DND-41 (cell line): ENCODE measurements at regions not wholly inside any gene's neighbourhood (a gene's known extent, or its start where the extent isn't known, plus 50 kb on each side); places are given as distances from the start of the nearest gene placed in this dataset.

Experiments
- ATAC-seq: fragments of 200-7000 bp; cut with Tn5 transposase; 3 replicates; pipeline ENCODE4 v1.9.1; 2021; ENCODE audit warnings: low read depth; ENCODE audit not compliant: insufficient read depth
- DNase-seq: peaks from one replicate; pipeline ENCODE4 v3.0.0-alpha.2; 2020
- H2AFZ ChIP-seq: 2 replicates; pipeline ENCODE4 v1.6.0; 2012; ENCODE audit warnings: low read depth, low read length
- H3K27ac ChIP-seq: 2 replicates; pipeline ENCODE4 v1.5.1; 2012; ENCODE audit warnings: low read length, inconsistent platforms
- H3K27me3 ChIP-seq: fragments of 200-600 bp; sonication (generic); 2 replicates; pipeline ENCODE4 v1.6.0; 2012; ENCODE audit warnings: low read length, mild to moderate bottlenecking, inconsistent platforms; ENCODE audit not compliant: insufficient read depth, poor library complexity
- H3K36me3 ChIP-seq: 2 replicates; pipeline ENCODE4 v1.5.1; 2012; ENCODE audit warnings: low read length, inconsistent platforms; ENCODE audit not compliant: insufficient read depth
- H3K4me1 ChIP-seq: 2 replicates; pipeline ENCODE4 v1.5.1; 2012; ENCODE audit warnings: mild to moderate bottlenecking, low read length; ENCODE audit not compliant: insufficient read depth
- H3K4me2 ChIP-seq: 2 replicates; pipeline ENCODE4 v1.6.0; 2012; ENCODE audit warnings: mild to moderate bottlenecking, moderate library complexity, low read length, inconsistent platforms; ENCODE audit not compliant: insufficient read depth
- H3K4me3 ChIP-seq, 2 experiments: fragments of 200-600 bp in 1 of 2; shearing (Covaris generic) in 1 of 2; 2 replicates each; pipeline ENCODE4 v1.5.1; 2012 to 2016; ENCODE audit warnings: inconsistent platforms in 2 of 2, low read length in 2 of 2, mild to moderate bottlenecking in 2 of 2, low read depth in 1 of 2, moderate library complexity in 1 of 2
- H3K79me2 ChIP-seq: 2 replicates; pipeline ENCODE4 v1.6.0; 2012; ENCODE audit warnings: low read length, inconsistent platforms; ENCODE audit not compliant: insufficient read depth
- H3K9ac ChIP-seq: 2 replicates; pipeline ENCODE4 v1.6.0; 2012; ENCODE audit warnings: low read depth, mild to moderate bottlenecking, inconsistent platforms, low read length, moderate library complexity
- H3K9me3 ChIP-seq: 2 replicates; pipeline ENCODE4 v1.5.1; 2012; ENCODE audit warnings: low read length, moderate library complexity, mild to moderate bottlenecking, inconsistent platforms; ENCODE audit not compliant: insufficient read depth, severe bottlenecking
- H4K20me1 ChIP-seq: 2 replicates; pipeline ENCODE4 v1.6.0; 2012; ENCODE audit warnings: low read length; ENCODE audit not compliant: insufficient read depth
- EZH2 ChIP-seq: IDR thresholded peaks from 3 replicates; pipeline ENCODE4 v1.6.1; 2012; ENCODE audit warnings: borderline replicate concordance, low read depth, mild to moderate bottlenecking, moderate library complexity, low read length, inconsistent platforms; ENCODE audit not compliant: severe bottlenecking
- TF ChIP-seq, protein P1 (sequence below): IDR thresholded peaks from 2 replicates; pipeline ENCODE4 v1.5.1; 2012; ENCODE audit warnings: borderline replicate concordance, low read length, moderate library complexity, mild to moderate bottlenecking; ENCODE audit not compliant: poor library complexity, severe bottlenecking; ENCODE audit errors: extremely low read depth

DNA sequence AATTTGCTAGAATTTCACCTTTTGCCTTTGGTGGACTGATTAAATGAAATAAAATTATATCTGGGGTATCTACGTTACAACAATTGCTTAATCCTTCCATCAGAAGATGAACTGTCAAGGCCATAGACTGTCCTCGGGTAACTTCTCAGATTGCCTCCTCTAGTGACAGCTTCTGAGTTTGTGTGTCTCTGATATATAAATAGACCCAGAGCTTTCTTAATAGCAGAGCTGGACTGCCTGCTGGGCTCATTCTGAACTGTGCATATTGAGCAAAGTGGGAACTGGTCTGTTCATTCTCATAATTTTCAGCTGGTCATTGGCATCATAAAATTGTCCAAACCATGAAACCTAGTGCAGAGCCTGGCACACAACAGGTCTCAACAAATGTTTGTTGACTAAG, 99.1 kb upstream of the GRAMD1B start:
- H3K9me3 ChIP-seq: no peaks in the 10 kb centered on the region
- H3K36me3 ChIP-seq: no peaks in the 10 kb centered on the region
- no peak for ATAC-seq
- H3K4me1 ChIP-seq: no peaks in the 10 kb centered on the region
- TF ChIP-seq, protein P1, sequence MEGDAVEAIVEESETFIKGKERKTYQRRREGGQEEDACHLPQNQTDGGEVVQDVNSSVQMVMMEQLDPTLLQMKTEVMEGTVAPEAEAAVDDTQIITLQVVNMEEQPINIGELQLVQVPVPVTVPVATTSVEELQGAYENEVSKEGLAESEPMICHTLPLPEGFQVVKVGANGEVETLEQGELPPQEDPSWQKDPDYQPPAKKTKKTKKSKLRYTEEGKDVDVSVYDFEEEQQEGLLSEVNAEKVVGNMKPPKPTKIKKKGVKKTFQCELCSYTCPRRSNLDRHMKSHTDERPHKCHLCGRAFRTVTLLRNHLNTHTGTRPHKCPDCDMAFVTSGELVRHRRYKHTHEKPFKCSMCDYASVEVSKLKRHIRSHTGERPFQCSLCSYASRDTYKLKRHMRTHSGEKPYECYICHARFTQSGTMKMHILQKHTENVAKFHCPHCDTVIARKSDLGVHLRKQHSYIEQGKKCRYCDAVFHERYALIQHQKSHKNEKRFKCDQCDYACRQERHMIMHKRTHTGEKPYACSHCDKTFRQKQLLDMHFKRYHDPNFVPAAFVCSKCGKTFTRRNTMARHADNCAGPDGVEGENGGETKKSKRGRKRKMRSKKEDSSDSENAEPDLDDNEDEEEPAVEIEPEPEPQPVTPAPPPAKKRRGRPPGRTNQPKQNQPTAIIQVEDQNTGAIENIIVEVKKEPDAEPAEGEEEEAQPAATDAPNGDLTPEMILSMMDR: no peak
- TF ChIP-seq EZH2: no peak
- no peaks in the 10 kb centered on the region for H4K20me1 ChIP-seq
- peaks cover 14% of the 10 kb centered on the region for H3K27me3 ChIP-seq
- no peak overlapping the region for H3K9ac ChIP-seq
- H2AFZ ChIP-seq: no peak overlapping the region
- no peak overlapping the region for H3K4me3 ChIP-seq
- no peak for DNase-seq
- no peak overlapping the region for H3K4me2 ChIP-seq
- H3K27ac ChIP-seq: no peak overlapping the region
- no peaks in the 10 kb centered on the region for H3K79me2 ChIP-seq

DNA sequence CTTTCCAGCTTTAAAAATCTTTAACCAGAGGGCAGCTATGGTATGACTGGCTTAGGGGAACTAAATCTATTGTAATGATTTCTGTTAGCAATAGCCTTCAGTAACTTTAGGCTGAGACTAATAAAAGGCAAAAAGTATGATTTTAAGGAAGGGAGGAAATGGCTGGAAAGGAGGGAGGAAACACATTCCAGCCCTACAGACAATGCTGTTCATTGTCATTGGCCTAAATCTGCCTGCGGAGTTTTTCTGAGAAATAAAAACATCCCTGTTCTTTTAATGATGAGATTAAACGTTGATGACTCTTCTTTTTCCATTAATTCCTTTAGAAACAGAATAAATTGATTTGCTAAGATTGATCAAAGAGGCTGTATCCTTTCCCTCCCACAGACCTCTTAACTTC, 99.6 kb upstream of the GRAMD1B start:
- Histone ChIP-seq H4K20me1 (no peaks in the 10 kb centered on the region), H3K4me3 (no peak overlapping the region), H3K79me2 (no peaks in the 10 kb centered on the region), H3K4me1 (no peaks in the 10 kb centered on the region), H3K4me2 (no peak overlapping the region), H2AFZ (no peak overlapping the region), H3K9me3 (no peaks in the 10 kb centered on the region), H3K27ac (no peak overlapping the region), H3K9ac (no peak overlapping the region), H3K36me3 (no peaks in the 10 kb centered on the region), H3K27me3 (peaks cover 9% of the 10 kb centered on the region)
- DNase-seq: no peak
- ATAC-seq: no peak
- TF ChIP-seq EZH2: no peak

DNA sequence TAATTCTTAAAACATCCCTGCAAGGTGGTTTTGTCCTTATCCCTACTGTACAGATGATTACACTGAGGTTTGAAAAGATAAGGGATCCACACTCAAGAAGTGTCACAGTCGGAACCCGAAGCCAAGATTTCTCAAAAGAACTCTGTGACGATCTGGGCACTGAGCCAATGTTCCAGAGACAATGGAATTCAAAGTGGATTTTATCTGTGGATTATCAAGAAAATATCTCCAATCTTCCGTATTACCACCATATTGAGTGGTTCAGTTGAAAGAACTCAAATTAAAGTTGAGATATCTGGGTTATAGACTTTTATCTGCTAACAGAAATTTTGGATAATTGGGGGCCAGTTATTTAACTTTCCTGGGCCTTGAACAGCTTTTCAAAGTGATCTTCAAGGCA, 100.0 kb upstream of the GRAMD1B start:
- H3K27ac ChIP-seq: no peak overlapping the region
- H4K20me1 ChIP-seq: no peaks in the 10 kb centered on the region
- H3K4me1 ChIP-seq: no peaks in the 10 kb centered on the region
- H2AFZ ChIP-seq: no peak overlapping the region
- TF ChIP-seq, protein P1: no peak
- TF ChIP-seq EZH2: no peak
- no peak overlapping the region for H3K9ac ChIP-seq
- no peak for ATAC-seq
- H3K4me3 ChIP-seq: no peak overlapping the region
- H3K27me3 ChIP-seq: peaks cover 7% of the 10 kb centered on the region
- no peaks in the 10 kb centered on the region for H3K79me2 ChIP-seq
- H3K9me3 ChIP-seq: no peaks in the 10 kb centered on the region
- H3K4me2 ChIP-seq: no peak overlapping the region
- no peaks in the 10 kb centered on the region for H3K36me3 ChIP-seq
- no peak for DNase-seq

DNA sequence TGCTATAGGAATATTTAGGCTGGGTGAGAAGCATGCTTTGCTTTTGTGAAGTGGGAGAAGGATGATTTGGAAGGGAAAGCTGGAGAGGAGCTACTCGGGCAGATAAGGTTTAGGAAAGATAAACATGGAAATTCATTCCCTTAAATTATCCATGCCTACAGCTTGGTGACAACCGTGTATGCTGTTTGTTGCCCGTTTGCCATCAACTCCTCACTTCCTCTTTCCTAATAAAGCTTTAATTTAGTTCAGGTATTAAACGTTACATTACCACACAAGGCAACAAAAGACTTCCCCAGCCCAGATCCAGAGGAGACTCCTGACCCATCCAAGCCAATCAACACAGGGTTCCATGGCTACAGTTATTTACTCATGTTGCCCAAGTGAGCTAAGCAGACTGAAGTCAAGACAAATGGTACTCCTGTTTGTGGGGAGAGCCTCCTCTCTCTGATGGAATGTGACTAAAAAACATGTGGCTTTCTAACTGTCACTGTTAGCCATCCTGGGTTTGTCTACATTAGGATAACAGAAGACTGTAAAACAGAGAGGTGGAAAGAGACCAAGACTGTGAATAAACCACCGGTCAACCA, 101.7 kb upstream of the GRAMD1B start:
- Histone ChIP-seq H3K4me1 (no peaks in the 10 kb centered on the region), H3K79me2 (no peaks in the 10 kb centered on the region), H2AFZ (no peak overlapping the region), H3K9me3 (no peaks in the 10 kb centered on the region), H3K4me3 (no peak overlapping the region), H3K9ac (no peak overlapping the region), H3K4me2 (no peak overlapping the region), H3K27ac (no peak overlapping the region), H3K27me3 (peaks cover 7% of the 10 kb centered on the region), H4K20me1 (no peaks in the 10 kb centered on the region), H3K36me3 (no peaks in the 10 kb centered on the region)
- ATAC-seq (no peak), DNase-seq (no peak)
- TF ChIP-seq EZH2: no peak
- TF ChIP-seq, protein P1: no peak
